Renal cortex interstitium (tissue), 11 donors: ENCODE measurements at regions not wholly inside any gene's neighbourhood (a gene's known extent, or its start where the extent isn't known, plus 50 kb on each side); places are given as distances from the start of the nearest gene placed in this dataset.
"Not testable (repeated sequence)": the region's sequence is repeated elsewhere in the genome, so short reads cannot be mapped to it uniquely, and the experiment has no call there.

Experiments used
- DNase-seq, 11 donors: peaks; one replicate each; pipeline ENCODE4 v3.0.0-alpha.2; 2013; ENCODE audit warnings: low read depth in 9 of 11, low spot score in 4 of 11; ENCODE audit errors: extremely low read depth in 1 of 11

- not testable (repeated sequence) for DNase-seq
Observed at GRCh38 chr9:68593760-68594159, 53.1 kb upstream of the TMEM252 start.

GRCh38 chr9:68595868-68596267 is 55.2 kb upstream of the TMEM252 start:
- no peak for DNase-seq

DNA sequence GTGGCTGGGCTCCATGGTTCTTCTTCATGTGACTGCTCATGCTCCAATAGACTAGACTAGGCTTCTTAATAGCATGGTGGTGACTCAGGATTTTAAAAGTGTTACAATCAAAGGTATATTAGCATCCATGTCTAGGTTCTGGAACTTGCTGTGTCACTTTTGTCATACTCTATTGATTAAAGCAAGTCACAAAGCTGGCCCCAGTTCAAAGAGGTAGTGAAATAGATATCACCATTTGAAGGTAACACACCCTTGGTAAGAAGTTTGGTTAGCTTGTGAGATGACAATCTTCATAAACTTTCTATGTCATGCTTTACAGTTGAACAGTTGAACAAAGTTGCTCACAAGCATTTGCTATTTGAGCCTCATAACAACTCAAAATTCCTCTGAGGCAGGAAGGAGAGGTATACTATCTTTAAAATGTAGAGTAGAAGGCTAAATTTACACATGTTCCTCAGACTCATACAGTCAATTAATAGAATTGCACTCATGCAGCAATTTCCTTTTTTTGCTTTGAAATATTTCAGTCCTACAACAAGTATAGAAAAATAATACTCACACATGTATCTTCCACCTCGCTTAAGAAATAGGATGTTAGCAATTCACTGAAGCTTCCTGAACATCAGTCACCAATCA is 56.8 kb upstream of the TMEM252 start:
- DNase-seq: no peak

- no peak for DNase-seq
Observed at GRCh38 chr9:68599826-68600225, 59.1 kb upstream of the TMEM252 start.

GRCh38 chr9:68601081-68601480 is 60.4 kb upstream of the TMEM252 start:
- no peak for DNase-seq

DNA sequence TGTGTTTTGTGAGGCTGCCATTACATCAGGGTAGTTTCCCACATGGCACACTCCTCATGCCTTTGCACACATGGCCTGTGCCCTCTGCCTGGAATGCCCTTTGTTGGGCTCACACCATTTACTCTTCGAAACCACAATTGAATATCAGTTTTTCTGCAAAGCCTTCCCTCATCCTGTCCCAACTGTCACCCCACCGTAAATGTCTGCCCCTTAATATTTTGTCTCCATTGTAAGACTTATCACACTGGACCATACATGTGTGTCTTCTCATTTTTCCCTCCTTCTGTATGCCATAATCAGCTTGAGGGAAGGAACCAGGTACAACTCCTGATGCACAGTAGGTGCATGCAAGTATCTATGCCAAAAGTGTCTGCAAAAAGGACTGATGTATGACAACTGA is 62.7 kb upstream of the TMEM252 start:
- no peak for DNase-seq

- no peak for DNase-seq
Observed at GRCh38 chr9:68608763-68609162, 68.1 kb upstream of the TMEM252 start.

- peak in 6 of 11 donors; percentile 13 to 57 (median 29) for DNase-seq
Observed at GRCh38 chr9:68609901-68610415, 69.3 kb upstream of the TMEM252 start.

GRCh38 chr9:68614121-68614520 is 73.4 kb upstream of the TMEM252 start:
- DNase-seq: no peak

DNA sequence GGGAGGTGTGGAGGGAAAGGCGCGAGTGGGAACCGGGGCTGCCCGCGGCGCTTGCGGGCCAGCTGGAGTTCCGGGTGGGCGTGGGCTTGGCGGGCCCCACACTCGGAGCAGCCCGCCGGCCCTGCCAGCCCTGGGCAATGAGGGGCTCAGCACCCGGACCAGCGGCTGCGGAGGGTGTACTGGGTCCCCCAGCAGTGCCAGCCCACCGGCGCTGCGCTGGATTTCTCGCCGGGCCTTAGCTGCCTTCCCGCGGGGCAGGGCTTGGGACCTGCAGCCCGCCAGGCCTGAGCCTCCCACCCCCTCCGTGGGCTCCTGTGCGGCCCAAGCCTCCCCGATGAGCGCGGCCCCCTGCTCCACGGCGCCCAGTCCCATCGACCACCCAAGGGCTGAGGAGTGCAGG is 76.3 kb upstream of the TMEM252 start:
- not testable (repeated sequence) for DNase-seq

DNA sequence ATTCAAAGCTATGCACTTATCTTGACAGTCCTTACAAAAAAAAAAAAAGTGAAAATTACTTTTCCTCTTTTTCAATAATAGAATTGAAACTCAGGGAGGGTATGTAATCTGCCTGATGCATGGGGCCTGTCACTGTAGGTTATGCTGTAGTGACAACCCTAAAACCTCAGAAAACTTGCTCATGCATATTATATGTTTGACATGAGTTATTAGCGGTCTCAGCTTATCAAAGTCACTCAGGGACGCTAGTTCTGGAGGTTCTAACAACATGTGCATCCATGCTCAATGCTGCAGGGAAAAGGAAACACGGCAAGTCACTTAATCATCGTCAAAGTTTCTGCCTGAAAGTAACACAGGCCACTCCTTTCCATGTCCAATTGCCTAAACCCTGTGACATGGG is 78.4 kb upstream of the TMEM252 start:
- DNase-seq: no peak

DNA sequence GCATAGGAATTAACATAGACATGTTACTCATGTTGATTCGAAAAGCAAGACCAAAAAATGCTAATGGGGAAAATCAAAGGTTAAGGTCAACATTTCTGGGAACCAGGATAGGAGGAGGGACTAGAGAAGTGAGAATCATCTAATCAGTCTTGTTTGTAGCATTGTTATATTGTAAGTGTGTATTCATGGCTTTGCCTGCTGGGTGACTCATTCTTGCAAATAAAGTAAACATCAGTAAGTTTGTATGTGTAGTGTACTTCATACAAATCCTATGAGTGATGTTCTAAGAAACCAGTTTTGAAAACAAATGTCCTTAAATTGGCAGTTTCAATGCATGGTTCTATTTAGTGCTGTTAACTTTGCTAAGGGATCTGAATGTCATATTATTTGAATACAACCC is 79.0 kb upstream of the TMEM252 start:
- no peak for DNase-seq

GRCh38 chr9:68625559-68625958 is 79.5 kb upstream of the PIP5K1B start:
- no peak for DNase-seq

- no peak for DNase-seq
Observed at GRCh38 chr9:68626526-68626925, 78.5 kb upstream of the PIP5K1B start.

- DNase-seq: no peak
Observed at GRCh38 chr9:68627104-68627503, 77.9 kb upstream of the PIP5K1B start.

- no peak for DNase-seq
Observed at GRCh38 chr9:68627594-68627993, 77.4 kb upstream of the PIP5K1B start.

DNA sequence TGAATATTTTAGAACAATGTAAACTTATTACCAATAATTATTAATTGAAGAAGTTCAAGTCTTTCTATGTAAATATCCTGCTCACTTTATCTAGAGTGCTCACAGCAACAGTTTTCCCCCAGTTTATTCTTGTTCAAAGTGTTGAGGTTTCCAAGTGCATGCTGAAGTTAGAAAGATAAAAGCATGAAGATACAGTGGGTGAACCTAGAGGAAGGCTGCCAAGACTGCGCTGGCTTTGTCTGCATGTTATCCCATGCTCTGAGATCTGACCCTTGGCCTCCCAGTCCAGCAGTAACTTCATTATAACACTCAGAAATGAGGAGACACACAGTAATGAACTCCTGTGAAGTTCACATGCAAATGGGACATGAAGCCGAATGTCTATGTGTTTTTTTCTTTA is 76.0 kb upstream of the PIP5K1B start:
- no peak for DNase-seq

DNA sequence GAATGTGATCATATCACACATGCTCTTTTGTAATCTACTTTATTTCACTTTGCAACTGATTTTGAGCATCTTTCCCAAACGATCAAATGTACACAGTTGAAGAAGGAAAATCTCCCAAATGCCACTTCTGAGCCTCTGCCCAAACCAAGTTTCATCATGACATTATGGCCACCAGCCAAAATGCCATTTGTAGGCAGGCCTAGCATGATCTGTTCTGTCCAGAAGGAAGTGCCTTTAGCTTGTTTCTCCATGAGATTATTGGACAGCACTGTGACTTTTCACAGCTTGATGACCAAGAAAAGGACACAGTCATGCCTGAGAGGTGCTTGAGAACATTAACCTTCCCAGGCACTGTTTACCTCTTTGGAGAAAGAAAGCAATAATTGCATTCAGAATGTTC is 73.2 kb upstream of the PIP5K1B start:
- DNase-seq: no peak

GRCh38 chr9:68637020-68637419 is 68.0 kb upstream of the PIP5K1B start:
- no peak for DNase-seq

DNA sequence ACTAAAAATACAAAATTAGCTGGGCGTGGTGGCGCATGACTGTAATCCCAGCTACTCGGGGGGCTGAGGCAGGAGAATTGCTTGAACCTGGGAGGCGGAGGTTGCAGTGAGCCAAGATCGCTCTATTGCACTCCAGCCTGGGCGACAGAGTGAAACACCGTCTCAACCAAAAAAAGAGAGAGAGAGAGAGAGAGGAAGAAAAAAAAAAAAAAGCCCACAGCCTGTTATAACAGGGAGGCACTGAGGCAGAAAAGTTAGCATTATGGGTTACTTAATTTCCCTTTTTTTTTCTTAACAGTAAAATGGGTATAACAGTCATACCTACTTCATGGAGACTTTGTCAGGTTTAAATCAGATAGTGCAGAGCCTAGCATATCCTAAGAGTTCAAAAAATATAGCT is 65.8 kb upstream of the PIP5K1B start:
- DNase-seq: not testable (repeated sequence)

GRCh38 chr9:68640421-68641089 is 64.5 kb upstream of the PIP5K1B start:
- no peak for DNase-seq
